ENCODE measurements at regions not wholly inside any gene's neighbourhood (a gene's known extent, or its start where the extent isn't known, plus 50 kb on each side); places are given as distances from the start of the nearest gene placed in this dataset.

- TF ChIP-seq, protein P1, sequence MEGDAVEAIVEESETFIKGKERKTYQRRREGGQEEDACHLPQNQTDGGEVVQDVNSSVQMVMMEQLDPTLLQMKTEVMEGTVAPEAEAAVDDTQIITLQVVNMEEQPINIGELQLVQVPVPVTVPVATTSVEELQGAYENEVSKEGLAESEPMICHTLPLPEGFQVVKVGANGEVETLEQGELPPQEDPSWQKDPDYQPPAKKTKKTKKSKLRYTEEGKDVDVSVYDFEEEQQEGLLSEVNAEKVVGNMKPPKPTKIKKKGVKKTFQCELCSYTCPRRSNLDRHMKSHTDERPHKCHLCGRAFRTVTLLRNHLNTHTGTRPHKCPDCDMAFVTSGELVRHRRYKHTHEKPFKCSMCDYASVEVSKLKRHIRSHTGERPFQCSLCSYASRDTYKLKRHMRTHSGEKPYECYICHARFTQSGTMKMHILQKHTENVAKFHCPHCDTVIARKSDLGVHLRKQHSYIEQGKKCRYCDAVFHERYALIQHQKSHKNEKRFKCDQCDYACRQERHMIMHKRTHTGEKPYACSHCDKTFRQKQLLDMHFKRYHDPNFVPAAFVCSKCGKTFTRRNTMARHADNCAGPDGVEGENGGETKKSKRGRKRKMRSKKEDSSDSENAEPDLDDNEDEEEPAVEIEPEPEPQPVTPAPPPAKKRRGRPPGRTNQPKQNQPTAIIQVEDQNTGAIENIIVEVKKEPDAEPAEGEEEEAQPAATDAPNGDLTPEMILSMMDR (IDR thresholded peaks at IDR 0.05; ENCODE audit: poor library complexity) = no peak
- TF ChIP-seq EZH2 (IDR thresholded peaks at IDR 0.05; ENCODE audit: borderline replicate concordance) (no peak), EZH2phosphoT487 (IDR thresholded peaks at IDR 0.05; ENCODE audit: low read depth, severe bottlenecking, unreplicated experiment) (no peak)
Observed at GRCh38 chr6:43904311-43905123, 134.5 kb downstream of the VEGFA start.

Data from hepatocyte (in vitro differentiated cells).